Cardiac fibroblast (primary cell): ENCODE measurements at regions not wholly inside any gene's neighbourhood (a gene's known extent, or its start where the extent isn't known, plus 50 kb on each side); places are given as distances from the start of the nearest gene placed in this dataset.

Source experiments
- DNase-seq, 2 donors: peaks; one replicate each; pipeline versions ENCODE4 v3.0.0 to v3.0.0-alpha.2; 2010; ENCODE audit warnings: low read depth in 2 of 2
- H3K4me3 ChIP-seq, 2 donors: replicated peaks in 1 of 2; 1 replicate in 1 of 2; 2 replicates in 1 of 2; pipeline ENCODE4 v1.5.1; 2011; ENCODE audit warnings: low read depth in 2 of 2, low read length in 2 of 2, mild to moderate bottlenecking in 2 of 2, moderate library complexity in 1 of 2
- CTCF ChIP-seq: IDR thresholded peaks from one replicate; pipeline ENCODE4 v1.5.1; 2011; ENCODE audit warnings: low read depth, mild to moderate bottlenecking, low read length, inconsistent platforms

- no peak for DNase-seq
- no peak overlapping the region for H3K4me3 ChIP-seq
- TF ChIP-seq CTCF, result no peak
Observed at GRCh38 chrX:34879886-34880285, 62.7 kb upstream of the FAM47B start.

- peak; percentile 21 to 72 for DNase-seq
- no peak for TF ChIP-seq CTCF
Observed at GRCh38 chrX:34880656-34881055, 61.9 kb upstream of the FAM47B start.

GRCh38 chrX:34881671-34882070 is 60.9 kb upstream of the FAM47B start:
- TF ChIP-seq CTCF, result no peak
- DNase-seq, result no peak
- no peak overlapping the region for H3K4me3 ChIP-seq

More at GRCh38 chrX:34880656-34881055, 61.9 kb upstream of the FAM47B start:
- H3K4me3 ChIP-seq, result no peak overlapping the region

GRCh38 chrX:34884817-34885216 is 57.8 kb upstream of the FAM47B start:
- peak; percentile 72 to 83 for DNase-seq
- TF ChIP-seq CTCF, result no peak
- H3K4me3 ChIP-seq, result no peak overlapping the region

GRCh38 chrX:34886011-34886410 is 56.6 kb upstream of the FAM47B start:
- DNase-seq, result peak in 1 of 2 donors; percentile 18
- no peak overlapping the region for H3K4me3 ChIP-seq
- no peak for TF ChIP-seq CTCF

GRCh38 chrX:34891391-34891790 is 51.2 kb upstream of the FAM47B start:
- no peak overlapping the region for H3K4me3 ChIP-seq
- TF ChIP-seq CTCF, result no peak

More at GRCh38 chrX:34891391-34891790, 51.2 kb upstream of the FAM47B start:
- DNase-seq, result no peak
